GM19324 (cell line): ENCODE measurements at regions not wholly inside any gene's neighbourhood (a gene's known extent, or its start where the extent isn't known, plus 50 kb on each side); places are given as distances from the start of the nearest gene placed in this dataset.
"Not testable (repeated sequence)": the region's sequence is repeated elsewhere in the genome, so short reads cannot be mapped to it uniquely, and the experiment has no call there.

Experiments
- ATAC-seq: cut with Tn5 transposase; IDR thresholded peaks from one replicate; pipeline ENCODE4 v1.9.1; 2021; ENCODE audit warnings: mild to moderate bottlenecking, moderate library complexity; ENCODE audit not compliant: unreplicated experiment, low FRiP score

DNA sequence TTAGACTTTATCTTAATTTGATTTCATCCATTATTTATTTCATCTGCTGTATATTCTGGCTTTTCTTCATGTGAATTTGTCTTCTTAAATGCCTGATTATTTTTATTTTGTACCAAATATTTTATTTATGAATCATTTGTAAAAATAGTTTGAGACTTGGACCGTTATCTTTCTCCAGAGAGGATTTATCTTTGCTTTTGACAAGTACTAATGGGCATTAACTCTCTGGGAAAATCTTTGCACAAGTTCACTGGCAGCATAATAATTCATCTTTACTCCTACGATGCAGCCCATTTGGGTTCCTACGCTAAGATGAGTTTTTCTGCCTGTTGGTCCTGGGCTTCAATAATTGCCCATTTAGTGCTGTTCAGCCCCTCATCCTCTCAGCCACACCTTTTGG lies 131.0 kb upstream of the RORB start:
- no peak for ATAC-seq

GRCh38 chr9:74369844-74370243 lies 127.3 kb upstream of the RORB start:
- no peak for ATAC-seq

GRCh38 chr9:74373348-74373747 lies 123.8 kb upstream of the RORB start:
- no peak for ATAC-seq

DNA sequence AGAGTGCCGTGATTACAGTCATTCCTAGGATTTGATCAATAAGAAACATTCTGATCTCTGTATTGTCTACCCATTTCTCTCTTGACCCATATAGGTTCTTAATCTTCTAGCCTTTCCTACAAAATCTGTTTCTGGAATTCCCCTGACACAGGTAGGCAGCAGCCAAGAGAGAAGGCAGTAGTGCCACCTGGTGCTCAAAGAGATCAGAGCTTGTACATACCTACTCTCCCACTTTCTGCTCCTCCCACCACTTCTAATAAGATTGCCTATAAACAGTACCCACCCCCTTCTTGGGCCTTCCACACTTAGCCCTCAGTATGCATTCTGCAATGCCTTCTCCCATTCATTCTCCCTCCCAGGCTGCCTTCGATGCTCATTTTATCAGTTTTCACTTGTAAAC lies 117.4 kb upstream of the RORB start:
- ATAC-seq: peak; percentile 60

GRCh38 chr9:74391816-74392215 lies 105.3 kb upstream of the RORB start:
- ATAC-seq: no peak

DNA sequence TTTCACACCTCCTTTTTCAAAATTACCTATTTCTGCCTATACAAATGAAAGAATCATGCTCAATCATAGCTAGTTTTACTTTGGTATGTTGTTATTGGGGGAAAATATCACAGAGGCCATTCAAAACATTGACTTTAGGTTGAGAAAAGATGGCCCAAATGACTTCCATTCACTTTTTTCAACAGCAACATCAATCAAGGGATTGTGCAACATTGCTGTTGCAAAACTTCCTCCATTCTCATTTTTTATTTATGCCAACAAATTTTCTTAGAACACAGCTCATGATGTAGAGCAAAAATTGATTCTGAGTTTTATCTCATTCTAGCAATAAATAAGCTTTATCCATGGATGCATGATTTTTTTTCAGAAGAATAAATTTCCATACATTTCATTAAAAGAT lies 93.6 kb upstream of the RORB start:
- ATAC-seq: no peak

GRCh38 chr9:74404620-74405019 lies 92.5 kb upstream of the RORB start:
- ATAC-seq: no peak

DNA sequence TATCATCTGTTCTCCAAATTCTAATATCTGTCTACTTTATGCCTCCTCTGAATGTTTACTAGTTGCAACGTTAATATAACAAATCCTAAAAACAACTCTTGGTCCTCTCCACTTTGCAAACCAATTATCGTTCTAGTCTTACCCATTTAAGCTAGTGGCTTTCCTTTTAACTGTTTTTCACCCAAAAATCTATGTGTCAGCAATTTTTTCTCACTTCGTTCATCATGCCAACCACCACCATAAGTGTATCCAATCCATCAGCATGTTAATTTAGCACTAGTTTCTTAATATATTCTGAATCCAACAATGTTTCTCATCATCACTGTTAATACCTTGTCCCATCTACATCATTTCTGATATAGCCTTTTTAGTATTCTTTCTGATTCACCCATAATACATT lies 90.0 kb upstream of the RORB start:
- ATAC-seq: no peak

DNA sequence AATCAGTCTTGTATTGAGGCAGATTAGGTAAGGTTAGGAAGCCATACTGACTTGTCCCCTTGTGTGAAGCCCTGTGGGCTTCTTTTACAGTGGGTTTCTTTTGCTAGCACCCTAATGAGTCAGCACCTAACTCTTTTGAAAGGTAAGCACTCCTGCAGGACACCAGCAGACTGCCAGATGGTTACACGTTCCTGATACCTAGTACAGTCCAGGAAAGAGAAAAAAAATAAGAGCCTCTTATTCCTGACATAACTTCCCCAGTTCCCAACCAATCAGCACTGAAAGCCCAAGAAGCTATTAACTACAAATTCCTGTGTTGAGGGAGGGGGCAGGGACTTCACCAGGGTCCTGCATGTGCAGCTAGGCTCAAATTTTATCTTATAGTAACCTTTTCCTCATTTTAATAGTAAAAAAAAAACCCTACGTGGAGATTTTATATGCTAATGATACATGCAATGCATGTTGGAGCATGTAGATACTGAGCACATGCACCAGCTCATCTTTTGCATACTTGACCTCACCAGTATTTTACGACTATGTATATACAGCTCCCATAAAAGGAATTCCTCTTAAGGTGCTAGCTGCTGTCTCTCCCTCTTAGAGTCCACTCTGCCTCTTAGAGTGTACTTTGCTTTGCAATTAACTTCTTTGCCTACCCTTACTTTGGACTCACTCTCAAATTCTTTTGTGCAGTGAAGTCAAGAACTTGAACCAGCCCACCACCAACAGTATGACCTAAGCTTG lies 84.7 kb upstream of the RORB start:
- ATAC-seq: no peak

DNA sequence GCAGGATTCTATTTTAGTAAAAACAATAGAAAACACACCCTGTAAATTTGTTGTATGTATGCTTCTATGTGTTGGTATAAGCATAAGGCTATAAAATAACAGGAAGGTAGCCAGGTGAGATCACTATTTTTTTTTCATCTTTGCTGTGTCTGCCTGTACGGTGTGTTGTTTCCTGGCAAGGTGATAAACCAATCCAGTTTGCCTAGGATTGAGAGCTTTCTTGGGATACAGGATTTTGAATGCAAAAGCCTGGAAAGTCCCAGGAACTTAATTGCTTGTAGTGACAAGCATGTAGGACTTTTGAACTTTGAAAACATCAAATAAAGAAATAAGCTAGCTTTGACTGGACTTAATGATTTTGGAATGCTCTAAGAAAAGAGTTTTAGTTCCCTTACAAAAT lies 83.3 kb upstream of the RORB start:
- ATAC-seq: no peak

DNA sequence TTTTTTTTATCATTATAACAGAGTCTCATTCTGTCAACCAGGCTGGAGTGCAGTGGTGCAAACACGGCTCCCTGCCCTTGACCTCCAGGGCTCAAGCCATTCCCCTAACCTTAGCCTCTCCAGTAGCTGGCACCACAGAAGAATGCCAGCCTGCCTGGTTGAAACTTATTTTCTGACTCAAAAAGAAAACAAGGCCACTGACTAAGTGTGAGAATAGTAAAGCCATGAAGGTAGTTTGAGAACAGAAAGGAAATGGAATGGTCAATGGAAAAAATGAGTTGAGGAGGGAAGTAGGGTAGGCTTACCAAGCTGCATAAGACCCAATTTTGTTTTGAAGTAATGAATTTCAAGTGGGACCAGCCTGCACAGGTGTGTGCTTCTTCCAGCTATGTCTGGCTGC lies 82.8 kb upstream of the RORB start:
- no peak for ATAC-seq

GRCh38 chr9:74415995-74416394 lies 81.1 kb upstream of the RORB start:
- no peak for ATAC-seq

DNA sequence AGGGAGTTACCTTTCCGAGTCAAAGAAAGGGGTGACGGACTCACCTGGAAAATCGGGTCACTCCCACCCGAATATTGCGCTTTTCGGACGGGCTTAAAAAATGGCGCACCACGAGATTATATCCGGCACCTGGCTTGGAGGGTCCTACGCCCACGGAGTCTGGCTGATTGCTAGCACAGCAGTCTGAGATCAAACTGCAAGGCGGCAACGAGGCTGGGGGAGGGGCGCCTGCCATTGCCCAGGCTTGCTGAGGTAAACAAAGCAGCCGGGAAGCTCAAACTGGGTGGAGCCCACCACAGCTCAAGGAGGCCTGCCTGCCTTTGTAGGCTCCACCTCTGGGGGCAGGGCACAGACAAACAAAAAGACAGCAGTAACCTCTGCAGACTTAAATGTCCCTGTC lies 72.6 kb upstream of the RORB start:
- not testable (repeated sequence) for ATAC-seq

DNA sequence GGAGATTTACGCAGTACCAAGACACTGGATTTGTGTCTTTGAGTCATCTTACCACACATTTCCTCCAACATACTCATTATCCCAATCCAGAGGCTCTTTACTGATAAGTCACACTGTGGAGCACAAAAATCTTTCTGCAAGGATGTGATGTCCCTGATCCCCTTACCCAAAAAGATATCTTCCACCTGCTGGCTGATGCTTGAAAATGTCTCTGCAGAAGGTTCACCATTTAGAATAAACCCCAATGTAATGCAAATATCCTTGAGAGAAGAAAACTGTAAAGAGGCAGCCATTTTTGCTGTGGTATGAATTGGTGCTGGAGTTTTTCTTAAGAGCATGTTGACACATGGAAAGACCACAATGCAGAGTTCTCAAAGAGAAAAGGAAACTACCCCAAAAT lies 65.7 kb upstream of the RORB start:
- no peak for ATAC-seq

DNA sequence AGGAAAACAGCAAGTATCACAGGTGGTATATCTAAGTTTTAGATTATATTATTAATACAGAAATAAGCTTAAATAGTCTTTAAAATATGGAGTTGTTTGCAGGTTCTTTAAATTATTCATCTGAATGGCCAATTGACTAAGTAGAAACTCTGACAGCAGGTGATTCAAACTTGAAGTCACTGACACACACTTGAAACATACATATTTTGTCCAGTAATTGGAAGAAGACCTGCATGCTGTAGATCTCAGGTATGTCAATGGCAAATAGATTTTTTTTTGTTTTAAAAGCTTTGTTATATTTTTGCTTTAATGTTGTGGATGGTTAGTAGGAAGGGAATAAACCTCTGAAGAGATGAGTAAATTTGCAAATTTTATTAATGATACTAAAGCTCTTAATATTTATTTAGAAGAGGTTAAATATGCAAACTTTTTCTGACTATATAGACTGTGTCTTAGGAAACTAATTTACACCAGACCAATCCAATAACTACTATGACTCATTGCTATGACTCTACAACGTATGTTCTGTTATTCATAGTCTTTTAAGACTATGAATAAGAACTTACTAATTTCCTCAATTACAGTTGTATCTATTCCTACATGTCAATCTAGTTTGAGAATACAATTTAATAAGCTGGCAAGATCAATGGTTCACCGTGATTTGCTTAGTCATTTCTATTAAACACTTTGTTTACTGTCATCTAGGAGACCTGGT lies 53.9 kb upstream of the RORB start:
- no peak for ATAC-seq

DNA sequence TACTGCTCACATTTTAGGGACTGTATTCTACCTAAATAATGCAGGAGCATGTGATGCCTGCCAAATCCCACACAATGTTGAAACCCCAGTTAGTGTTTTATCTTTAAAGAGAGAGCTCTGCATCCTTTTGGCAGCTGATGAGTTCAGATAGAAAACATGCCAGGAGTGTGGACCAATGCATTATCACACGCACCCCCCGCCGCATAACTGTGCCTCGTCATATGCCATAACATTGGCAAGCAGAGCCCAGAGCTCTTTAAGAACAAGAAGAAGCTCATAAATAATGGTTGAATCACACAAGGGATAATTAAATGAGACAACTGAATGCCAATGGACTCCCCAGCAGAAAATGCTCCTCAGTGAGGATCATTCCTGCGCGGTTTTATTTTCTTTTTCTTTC lies 52.8 kb upstream of the RORB start:
- no peak for ATAC-seq
